BJ (cell line): ENCODE measurements at regions not wholly inside any gene's neighbourhood (a gene's known extent, or its start where the extent isn't known, plus 50 kb on each side); places are given as distances from the start of the nearest gene placed in this dataset.

ENCODE experiments used
- CTCF ChIA-PET: fragments of 350-600 bp; formaldehyde crosslinking; extraction: SDS; loops from one replicate; lab custom pipeline; 2021; ENCODE audit warnings: antibody characterized with exemption, inconsistent platforms; lab: Yijun Ruan, JAX
- POLR2A ChIA-PET: fragments of 300-600 bp; sonication (Branson Sonifier 250); formaldehyde crosslinking; extraction: SDS; loops from one replicate; lab custom pipeline; 2021; ENCODE audit warnings: antibody characterized with exemption; lab: Charles Lee
- DNase-seq: peaks from one replicate; pipeline ENCODE4 v3.0.0-alpha.2; 2011; ENCODE audit warnings: low read depth
- H3K27me3 ChIP-seq: 2 replicates; pipeline ENCODE4 v1.6.0; 2011; ENCODE audit warnings: low read length; ENCODE audit not compliant: control insufficient read depth, insufficient read depth
- H3K36me3 ChIP-seq: 2 replicates; pipeline ENCODE4 v1.5.1; 2011; ENCODE audit warnings: low read length; ENCODE audit not compliant: control insufficient read depth, insufficient read depth
- H3K4me3 ChIP-seq: 2 replicates; pipeline ENCODE4 v1.5.1; 2011; ENCODE audit warnings: low read depth, mild to moderate bottlenecking, control low read depth, low read length
- TF ChIP-seq, protein P1 (sequence below): IDR thresholded peaks from 2 replicates; pipeline ENCODE4 v1.5.1; 2011; ENCODE audit warnings: low read depth, mild to moderate bottlenecking, control low read depth, inconsistent platforms, low read length, moderate library complexity; ENCODE audit not compliant: insufficient read depth

DNA sequence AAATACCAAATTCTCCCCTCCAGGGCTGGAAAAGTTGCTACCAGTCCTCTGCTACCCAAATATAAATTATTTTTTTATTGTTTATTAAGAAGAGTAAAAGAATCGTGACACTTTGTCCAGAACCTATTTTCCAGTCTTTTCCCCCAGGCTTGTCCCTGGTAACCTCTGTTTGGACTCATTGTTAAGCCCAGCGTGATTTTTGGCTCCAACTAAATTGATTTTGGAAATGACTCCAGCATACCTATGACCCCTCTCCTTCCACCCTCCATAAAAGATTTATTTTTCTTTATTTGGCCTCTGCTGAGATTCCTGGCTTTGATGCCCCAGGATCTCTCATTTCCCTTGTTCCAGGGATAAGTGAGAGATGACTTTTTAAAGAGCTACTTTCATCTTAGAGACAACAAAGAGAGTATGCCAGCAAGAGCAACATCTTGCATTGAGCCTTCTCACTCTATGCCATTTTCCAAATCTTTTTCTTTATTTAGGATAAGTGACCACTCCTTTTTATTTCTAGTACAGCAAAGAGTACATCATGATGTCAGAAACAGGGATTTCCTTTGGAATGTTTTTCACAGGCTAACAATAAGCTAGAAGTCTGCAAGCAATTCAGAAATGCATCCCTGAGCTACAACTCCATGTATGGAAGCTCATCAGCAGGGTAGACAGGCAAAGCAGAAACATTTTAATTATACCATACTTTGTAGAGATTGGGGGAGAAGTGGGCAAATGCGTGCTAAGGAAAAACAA, 75.8 kb downstream of the DAD1 start:
- TF ChIP-seq, protein P1, sequence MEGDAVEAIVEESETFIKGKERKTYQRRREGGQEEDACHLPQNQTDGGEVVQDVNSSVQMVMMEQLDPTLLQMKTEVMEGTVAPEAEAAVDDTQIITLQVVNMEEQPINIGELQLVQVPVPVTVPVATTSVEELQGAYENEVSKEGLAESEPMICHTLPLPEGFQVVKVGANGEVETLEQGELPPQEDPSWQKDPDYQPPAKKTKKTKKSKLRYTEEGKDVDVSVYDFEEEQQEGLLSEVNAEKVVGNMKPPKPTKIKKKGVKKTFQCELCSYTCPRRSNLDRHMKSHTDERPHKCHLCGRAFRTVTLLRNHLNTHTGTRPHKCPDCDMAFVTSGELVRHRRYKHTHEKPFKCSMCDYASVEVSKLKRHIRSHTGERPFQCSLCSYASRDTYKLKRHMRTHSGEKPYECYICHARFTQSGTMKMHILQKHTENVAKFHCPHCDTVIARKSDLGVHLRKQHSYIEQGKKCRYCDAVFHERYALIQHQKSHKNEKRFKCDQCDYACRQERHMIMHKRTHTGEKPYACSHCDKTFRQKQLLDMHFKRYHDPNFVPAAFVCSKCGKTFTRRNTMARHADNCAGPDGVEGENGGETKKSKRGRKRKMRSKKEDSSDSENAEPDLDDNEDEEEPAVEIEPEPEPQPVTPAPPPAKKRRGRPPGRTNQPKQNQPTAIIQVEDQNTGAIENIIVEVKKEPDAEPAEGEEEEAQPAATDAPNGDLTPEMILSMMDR = no peak
- no peaks in the 10 kb centered on the region; the same call in 1 of the 2 replicates for H3K27me3 ChIP-seq
- ChIA-PET CTCF (interaction anchor here (1.0 to 1.9 kb wide), 2 partner anchors 9 to 19 kb away, joined by 3 to 5 read pairs; no protein-coding TSS in a partner anchor), POLR2A (interaction anchor here (0.5 kb wide), 1 partner anchor 144 kb away, joined by 9 read pairs; no protein-coding TSS in a partner anchor)
- H3K4me3 ChIP-seq = no peak overlapping the region
- H3K36me3 ChIP-seq = no peaks in the 10 kb centered on the region
- DNase-seq = no peak

DNA sequence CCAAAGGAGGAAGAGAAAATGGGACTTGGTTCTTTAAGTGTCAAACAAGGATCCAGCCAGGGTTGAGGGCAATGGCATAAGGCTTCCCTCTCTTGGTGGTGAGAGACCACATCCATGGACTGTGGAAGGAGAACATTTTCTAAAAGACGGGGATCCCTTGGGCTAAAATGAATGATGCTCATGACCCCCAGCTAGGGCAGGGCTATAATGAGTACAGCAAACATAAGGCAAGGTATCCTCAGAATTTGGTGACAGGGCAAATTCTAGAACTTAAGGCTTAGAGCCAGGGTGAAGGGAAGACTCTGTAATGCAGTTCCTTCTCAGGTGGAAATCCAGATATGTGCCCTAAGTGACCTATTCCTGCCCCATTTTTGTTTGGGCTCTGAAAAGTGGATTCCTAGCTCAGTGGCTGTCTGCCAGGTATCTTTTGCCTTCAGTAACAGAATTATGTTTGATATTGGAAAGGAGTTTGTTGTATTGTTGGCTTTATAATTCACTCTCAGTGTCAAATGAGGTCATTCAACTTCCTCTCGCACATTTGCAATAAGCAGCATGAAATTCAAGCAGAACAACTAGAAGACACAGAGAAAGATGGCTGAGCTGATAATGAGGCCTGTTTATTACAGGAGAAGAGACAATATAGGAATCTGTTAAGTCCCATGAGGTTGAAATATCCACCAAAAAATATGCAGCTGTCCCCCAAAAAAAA, 76.8 kb downstream of the DAD1 start:
- H3K27me3 ChIP-seq = no peaks in the 10 kb centered on the region
- H3K4me3 ChIP-seq = no peak overlapping the region
- DNase-seq = no peak
- CTCF ChIA-PET = interaction anchor here (0.7 to 1.9 kb wide), 3 partner anchors 10 to 34 kb away, joined by 3 to 5 read pairs (median 3); no protein-coding TSS in a partner anchor
- no peaks in the 10 kb centered on the region for H3K36me3 ChIP-seq
- POLR2A ChIA-PET = no interaction called here
- TF ChIP-seq, protein P1 = no peak

DNA sequence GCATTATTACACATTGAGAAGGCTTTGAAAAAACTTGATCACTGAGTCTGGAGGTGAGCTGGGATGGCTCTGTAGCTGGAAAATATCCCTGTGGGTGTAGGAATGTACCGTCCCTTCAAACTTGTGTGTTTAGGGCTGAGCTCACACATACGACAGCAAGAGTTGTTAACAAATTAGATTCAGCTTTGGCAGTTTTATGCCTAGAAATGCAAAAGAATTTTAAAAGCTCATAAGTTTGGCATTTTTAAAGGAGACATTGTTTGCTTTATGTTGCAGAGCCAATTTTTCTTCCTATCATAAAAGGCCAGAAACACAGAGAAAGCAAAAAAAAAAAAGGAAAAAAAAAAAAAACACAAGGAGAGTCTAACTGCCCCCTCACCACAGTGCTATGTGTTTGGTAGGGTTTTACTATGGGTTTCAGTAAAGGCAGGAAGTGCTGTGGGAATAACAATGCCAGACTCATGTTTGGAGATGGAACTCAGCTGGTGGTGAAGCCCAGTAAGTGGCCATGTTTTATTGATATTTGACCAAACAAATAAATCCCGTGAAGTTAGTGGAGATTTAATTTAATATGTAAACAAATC, 78.4 kb downstream of the DAD1 start:
- ChIA-PET POLR2A (interaction anchor here (0.6 to 0.7 kb wide), 2 partner anchors 26 to 43 kb away, joined by 16 to 22 read pairs; no protein-coding TSS in a partner anchor), CTCF (interaction anchor here (0.5 to 1.5 kb wide), 9 partner anchors 19 to 312 kb away, joined by 3 to 4 read pairs (median 3); no protein-coding TSS in a partner anchor)
- DNase-seq = peak; percentile 92

DNA sequence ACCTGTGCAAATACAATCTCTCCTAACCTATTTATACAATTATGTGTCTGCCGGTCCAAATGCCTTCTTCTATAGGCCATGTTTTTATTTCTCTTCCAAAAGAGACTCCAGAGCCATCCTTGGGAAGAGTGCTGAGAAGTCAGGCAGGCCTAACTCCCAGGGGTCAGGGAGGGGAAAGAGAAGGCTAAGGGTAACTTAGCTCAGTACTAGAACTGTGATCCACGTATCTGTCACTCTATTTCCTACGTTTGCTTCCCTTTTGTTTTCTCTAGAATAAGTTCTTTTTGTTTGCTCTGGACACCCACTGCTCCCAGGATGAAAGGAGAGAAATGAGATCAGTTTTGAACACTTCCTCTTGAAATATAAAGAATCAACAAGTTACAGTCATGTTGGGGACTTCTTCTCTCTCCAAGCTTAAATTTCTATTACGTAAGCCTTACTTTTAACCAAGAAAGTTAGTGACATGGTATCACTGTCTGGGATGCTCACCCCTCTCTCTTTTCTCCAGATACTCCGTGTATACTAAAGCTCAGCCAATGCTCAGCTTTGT, 79.2 kb downstream of the DAD1 start:
- TF ChIP-seq, protein P1 = no peak
- DNase-seq = no peak
- Histone ChIP-seq H3K27me3 (peaks cover 2% of the 10 kb centered on the region; the same call in 1 of the 2 replicates), H3K4me3 (no peak overlapping the region), H3K36me3 (no peaks in the 10 kb centered on the region)
- ChIA-PET POLR2A (interaction anchor here (0.6 to 0.7 kb wide), 2 partner anchors 25 to 43 kb away, joined by 16 to 22 read pairs; no protein-coding TSS in a partner anchor), CTCF (interaction anchor here (0.5 to 1.5 kb wide), 9 partner anchors 18 to 313 kb away, joined by 3 to 4 read pairs (median 3); no protein-coding TSS in a partner anchor)

More for the DNA sequence above, 78.4 kb downstream of the DAD1 start:
- Histone ChIP-seq H3K4me3 (no peak overlapping the region), H3K27me3 (peaks cover 2% of the 10 kb centered on the region; the same call in 1 of the 2 replicates), H3K36me3 (no peaks in the 10 kb centered on the region)
- TF ChIP-seq, protein P1 = no peak
